Activated CD8-positive, alpha-beta memory T cell treated with anti-CD3 and anti-CD28 coated beads, Interleukin-2, amount 50 U/mL, for 48 hours (primary cell): ENCODE measurements at regions not wholly inside any gene's neighbourhood (a gene's known extent, or its start where the extent isn't known, plus 50 kb on each side); places are given as distances from the start of the nearest gene placed in this dataset.

Source experiments
- DNase-seq: peaks from one replicate; pipeline ENCODE4 v3.0.0-alpha.2; 2020

DNA sequence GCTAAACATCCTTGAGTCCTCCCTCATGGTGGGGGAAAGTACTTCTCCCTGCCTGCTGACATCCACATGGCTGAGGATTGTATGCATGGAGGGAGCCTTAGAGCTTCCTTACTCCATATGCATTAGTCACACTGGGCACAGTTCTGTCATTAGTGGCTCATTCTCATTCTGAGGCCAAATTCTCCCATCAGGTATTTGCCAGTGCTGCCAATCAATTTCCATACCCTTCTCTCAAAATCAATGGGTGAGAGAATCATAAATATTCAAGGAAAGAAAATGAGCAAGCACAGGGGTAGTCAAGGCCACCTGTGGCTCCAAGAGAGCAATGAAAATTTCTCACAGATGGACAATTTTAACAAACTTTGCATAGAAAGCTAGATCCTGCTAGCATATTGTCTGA lies 422.6 kb upstream of the SETBP1 start:
- no peak for DNase-seq

GRCh38 chr18:44258576-44258975 lies 422.1 kb upstream of the SETBP1 start:
- no peak for DNase-seq

GRCh38 chr18:44259610-44260009 lies 421.1 kb upstream of the SETBP1 start:
- DNase-seq = no peak

DNA sequence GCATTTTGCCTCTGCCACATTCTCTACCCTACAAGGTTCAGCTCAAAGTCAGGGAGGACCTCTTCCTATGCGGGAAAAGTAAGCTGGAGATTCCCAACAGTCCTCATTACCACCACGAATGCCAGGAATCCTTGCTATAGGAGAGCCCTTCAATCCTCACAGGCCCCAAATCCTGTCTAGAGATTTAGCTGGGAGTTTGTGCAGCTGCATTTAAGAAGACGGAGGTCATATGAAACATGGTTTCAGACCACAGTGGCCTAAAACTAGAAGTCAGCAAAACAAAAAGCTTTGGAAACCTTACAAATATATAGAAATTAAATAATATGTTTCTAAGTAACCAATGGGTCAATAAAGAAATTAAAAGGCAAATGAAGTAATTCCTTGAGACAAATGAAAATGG lies 415.3 kb upstream of the SETBP1 start:
- no peak for DNase-seq

DNA sequence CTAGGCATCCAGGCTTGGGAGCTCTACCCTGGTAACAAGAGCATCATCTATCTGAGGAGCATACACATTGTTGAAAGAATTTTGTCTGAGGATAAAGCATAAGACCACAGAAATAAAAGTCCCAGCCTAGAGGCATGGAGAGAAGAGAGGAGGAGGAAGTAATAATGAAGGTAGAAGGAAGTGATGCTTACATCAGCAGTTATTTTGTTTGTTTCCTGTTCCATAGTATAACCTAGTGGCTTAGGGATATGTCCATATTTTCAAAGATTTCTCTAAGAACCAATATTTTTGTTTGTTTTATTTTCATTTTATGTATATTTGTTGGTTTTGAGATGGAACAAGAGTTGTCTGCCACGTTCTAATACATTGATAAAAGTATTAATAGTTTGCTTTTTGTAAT lies 407.4 kb upstream of the SETBP1 start:
- no peak for DNase-seq

GRCh38 chr18:44280479-44280878 lies 400.2 kb upstream of the SETBP1 start:
- DNase-seq = no peak

DNA sequence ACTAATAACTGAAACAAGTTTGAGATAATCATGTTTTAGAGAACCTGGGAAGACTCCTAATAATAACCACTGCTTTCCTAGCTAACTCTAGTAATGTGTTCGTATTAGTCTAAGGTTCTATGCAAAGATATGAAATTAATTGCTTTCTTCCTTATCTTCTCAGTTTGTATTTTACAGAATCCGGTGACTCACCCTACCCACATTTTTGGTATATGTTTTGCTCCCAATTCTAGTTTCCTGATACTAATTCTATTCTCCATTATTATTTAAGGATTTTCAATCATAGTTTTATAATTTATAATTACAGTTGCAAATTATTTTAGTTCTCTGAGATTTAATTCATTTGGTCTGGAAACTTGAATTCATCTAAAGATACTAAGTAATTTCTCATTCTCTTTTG lies 394.6 kb upstream of the SETBP1 start:
- no peak for DNase-seq

DNA sequence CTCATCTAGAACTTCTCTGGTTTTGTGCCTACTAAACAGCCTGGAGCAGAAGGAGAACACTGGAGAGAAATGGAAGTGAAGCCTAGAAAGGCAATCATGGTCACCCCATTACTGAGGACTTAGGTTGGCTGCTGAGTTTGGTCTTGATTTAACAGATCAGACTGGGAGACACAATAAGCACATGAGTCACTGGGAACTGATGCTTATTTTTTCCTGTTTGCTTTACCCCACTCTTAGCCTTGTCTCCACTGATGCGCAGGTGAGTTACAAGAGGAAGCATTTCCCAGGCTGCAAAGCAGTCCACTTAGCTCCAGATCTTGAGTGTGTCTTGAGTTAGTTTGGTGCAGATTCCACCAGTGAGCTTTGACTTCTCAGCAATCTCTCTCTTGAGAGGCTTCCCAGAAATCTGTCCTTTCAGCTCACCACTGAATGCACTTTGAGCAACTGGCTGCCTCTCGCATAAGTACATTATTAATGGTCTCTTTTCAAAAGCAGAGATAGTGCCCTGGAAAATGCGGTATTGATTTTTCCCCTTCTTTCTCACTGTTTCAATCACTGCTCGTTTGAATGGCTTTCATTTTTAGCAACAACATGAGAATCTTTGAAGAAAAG lies 390.2 kb upstream of the SETBP1 start:
- no peak for DNase-seq

- DNase-seq = no peak
Observed at GRCh38 chr18:44298566-44298965, 382.1 kb upstream of the SETBP1 start.

DNA sequence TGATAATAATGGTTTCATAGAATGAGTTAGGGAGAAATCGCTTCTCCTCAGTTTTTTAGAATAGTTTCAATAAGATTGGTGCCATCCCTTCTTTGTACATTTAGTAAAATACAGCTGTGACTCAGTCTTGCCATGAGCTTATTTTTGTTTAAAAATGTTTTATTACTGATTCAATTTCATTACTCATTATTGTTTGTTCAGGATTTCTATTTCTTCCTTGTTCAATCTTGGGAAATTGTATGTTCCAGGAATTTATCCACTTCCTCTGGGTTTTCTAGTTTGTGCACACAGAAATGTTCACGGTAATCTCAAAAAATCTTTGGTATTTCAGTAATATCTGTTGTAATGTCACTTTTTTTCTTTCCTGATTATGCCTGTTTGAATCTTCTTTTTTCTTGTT lies 371.5 kb upstream of the SETBP1 start:
- no peak for DNase-seq

DNA sequence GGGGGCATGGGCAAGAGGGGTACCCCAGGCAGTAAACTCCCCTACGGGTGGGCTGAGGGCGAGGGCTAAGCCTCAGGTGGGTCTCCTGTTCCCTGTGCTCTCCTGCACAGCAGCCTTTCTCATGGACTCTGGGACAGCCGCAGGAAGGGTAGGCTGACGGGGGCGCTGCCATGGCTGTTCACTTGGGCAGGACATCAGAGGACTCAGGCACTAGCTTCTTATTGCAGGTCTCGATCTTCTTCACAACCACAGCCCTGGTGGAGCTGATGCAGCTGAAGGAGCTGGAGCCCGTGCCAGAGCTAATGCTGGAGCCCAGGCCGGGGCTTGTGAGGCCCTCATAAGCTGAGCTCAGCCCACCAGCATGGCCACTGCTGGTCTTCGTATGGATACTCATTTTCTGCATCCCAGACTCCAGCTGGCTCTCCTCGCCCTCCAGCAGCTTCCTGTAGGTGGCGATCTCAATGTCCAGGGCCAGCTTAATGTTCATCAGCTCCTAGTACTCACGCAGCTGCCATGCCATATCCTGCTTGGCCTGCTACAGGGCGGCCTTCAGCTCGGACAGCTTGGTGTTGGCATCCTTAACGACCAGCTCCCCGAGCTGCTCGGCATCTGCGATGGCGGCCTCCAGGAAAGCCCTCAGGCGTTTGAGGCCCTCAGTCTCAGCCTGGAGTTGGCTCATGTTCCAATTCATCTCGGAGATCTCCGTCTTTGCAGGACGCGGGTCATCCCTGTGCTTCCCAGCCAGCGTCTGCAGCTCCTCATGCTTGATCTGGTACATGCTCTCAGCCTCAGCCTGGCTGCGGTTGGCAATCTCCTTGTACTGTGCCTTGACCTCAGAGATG lies 359.8 kb upstream of the SETBP1 start:
- no peak for DNase-seq

DNA sequence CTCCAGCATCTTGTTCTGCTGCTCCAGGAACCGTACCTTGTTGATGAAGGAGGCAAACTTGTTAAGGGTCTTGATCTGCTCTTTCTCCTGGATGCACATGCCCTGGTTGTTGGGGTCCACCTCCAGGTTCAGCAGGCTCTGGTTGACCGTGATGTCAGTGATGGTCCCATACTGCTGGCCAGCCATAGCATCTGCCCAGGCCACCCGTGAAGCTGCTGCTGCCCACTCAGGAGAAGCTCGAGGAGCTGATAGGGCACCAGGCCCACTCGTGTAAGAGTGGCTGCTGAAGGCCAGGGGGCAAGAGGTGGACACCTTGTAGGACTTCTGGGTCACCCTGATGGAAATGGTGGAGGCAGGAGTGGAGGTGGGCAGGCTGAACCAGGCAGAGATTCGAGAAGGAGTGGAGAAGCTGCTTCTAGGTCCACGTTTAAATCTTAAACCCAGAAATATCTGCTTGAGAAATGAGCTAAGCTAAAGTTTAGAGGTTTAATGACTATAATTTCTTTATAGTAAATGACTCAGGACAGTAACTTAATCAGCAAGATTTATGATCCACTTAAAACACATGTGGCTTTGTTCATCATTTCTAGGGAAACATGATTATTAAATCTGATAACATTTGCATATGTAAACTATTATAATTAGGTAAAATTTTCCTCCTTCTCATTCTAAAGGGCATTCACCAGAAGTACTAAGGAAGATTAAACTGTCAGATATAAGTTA lies 358.7 kb upstream of the SETBP1 start:
- DNase-seq = no peak

GRCh38 chr18:44323125-44323524 lies 357.6 kb upstream of the SETBP1 start:
- no peak for DNase-seq

DNA sequence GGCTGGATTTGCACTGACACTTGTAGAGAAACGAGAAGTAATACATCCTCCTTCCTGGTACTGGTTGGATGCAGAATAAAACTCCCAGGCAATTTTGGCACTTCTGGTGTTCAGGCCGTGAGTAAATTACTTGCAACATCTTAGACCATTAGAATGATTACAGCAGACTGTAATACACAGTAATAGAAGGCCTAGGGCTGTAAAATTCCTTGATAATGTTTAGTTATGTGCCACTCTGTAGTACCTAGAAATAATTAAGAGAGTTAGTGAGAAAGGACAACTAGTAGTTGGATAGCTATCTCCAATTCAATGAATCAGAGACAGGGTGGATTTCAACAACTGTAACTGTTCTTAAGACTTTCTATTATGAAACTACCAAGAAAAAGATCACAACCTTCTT lies 356.3 kb upstream of the SETBP1 start:
- no peak for DNase-seq

DNA sequence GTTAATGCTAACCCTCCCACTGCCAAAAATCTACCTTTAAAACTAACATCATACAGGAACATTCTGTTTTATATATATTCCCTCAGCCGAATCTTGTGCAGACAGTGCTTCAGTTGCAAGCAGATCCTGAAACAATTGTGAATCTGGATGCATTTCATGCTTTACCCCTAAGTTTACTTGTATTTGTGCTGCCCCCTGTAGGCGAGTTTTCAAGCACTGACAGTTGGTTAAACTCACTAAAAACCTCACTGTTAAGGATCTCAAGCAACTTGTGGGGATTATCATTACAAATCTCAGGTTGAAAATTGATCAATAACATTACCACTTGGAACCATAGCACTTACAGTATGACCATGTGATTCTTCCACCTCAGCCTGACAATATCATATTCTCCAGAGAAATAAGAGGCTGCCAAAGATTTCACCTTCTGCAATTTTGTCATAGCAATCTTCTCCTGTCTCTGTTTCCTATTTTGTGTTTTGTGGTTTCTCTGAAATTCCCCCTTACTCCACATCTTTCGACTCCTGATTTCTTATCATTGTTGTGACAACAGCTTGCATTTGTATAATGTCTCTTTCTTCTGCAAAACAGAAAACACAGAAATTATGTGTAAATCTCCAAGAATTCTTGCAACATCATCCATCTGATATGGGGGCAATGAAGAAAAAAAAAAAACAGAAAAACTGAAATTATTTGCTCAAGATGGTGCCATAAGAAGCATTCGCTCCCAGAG lies 354.6 kb upstream of the SETBP1 start:
- no peak for DNase-seq

GRCh38 chr18:44331656-44332570 lies 348.8 kb upstream of the SETBP1 start:
- DNase-seq = no peak

DNA sequence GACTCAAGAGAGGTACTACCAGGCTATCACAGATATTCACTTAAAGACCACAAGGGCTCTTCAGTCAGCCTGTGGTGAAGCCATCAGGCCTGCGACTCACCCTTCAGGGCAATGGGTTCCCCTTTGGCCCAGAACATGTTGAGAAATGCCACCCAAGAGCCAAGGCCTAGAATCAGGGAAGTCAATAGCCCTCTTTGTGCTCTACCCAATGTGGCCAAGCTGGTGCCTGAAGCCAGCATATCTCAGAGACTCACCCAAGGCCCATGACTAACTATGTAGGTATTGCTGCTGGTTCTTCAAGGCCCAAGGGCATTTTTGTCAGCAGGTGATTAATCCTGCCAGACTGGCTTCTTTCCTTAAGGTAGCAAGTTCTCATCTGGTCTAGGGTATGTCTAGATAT lies 338.9 kb upstream of the SETBP1 start:
- no peak for DNase-seq

- no peak for DNase-seq
Observed at GRCh38 chr18:44342162-44342561, 338.5 kb upstream of the SETBP1 start.

DNA sequence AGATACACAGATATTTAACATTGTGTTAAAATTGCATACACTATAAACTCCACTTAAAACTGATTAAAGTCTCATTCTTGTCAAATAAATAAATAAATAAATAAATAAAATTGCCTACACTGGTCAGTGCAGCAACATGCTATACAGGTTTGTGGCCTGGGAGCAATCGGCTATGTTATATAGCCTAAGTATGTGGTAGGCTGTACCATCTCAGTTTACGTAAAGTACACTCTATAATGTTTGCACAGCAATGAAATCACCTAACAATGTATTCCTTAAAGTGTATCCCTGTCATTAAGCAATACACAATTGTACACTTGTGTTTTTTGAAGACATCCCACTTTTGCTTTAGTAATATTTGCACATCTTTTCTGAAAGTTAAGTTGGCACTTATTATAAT lies 337.7 kb upstream of the SETBP1 start:
- no peak for DNase-seq

- DNase-seq = no peak
Observed at GRCh38 chr18:44343570-44343969, 337.1 kb upstream of the SETBP1 start.

DNA sequence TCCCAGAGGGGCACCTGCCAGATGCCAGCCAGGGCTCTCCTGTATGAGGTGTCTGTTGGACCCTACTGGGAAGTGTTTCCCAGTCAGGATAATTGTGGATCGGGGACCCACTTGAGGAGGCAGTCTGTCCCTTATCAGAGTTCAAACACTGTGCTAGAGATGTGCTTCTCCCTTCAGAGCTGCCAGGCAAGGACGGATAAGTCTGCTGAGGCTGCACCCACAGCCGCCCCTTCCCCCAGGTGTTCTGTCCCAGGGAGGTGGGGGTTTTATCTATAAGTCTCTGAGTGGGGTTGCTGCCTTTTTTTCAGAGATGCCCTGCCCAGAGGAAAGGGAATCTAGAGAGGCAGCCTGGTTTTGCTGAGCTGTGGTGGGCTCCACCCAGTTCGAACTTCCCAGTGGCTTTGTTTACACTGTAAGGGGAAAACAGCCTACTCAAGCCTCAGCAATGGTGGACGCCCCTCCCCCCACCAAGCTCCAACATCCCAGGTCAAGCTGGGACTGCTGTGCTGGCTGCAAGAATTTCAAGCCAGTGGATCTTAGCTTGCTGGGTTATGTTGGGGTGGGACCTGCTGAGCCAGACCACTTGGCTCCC lies 324.0 kb upstream of the SETBP1 start:
- DNase-seq = no peak

GRCh38 chr18:44358402-44358801 lies 322.3 kb upstream of the SETBP1 start:
- DNase-seq = no peak
